HL-60 (cell line): ENCODE measurements at regions not wholly inside any gene's neighbourhood (a gene's known extent, or its start where the extent isn't known, plus 50 kb on each side); places are given as distances from the start of the nearest gene placed in this dataset.

ENCODE experiments used
- SPI1 ChIP-seq: IDR thresholded peaks from 2 replicates; pipeline ENCODE4 v1.6.1; 2012; ENCODE audit warnings: low read depth, mild to moderate bottlenecking, borderline replicate concordance
- TF ChIP-seq, protein P1 (sequence below): IDR thresholded peaks from one replicate; pipeline ENCODE4 v1.5.1; 2011; ENCODE audit warnings: low read length, control low read depth, inconsistent platforms; ENCODE audit not compliant: insufficient read depth
- TF ChIP-seq, protein P2 (sequence below): IDR thresholded peaks from 2 replicates; pipeline ENCODE4 v1.6.1; 2012; ENCODE audit warnings: low read depth; ENCODE audit not compliant: insufficient replicate concordance

DNA sequence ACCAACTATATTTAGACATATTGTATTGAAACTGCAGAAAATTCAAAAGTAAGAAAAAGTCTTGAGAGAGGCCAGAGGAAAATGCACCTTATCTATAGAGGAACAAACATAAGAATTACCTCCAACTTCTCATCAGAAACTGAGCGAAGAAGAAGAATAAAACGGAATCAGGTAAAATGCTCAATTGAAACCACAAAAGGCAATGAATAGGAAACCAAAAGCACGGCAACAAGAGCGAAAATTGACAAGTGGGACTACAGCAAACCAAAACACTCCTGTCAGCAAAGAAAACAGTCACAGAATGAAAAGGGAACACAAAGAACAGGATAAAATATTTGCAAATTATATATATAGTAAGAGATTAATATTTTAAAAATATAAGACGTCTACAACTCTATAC is 61.9 kb upstream of the PARP11 start:
- TF ChIP-seq, protein P1, sequence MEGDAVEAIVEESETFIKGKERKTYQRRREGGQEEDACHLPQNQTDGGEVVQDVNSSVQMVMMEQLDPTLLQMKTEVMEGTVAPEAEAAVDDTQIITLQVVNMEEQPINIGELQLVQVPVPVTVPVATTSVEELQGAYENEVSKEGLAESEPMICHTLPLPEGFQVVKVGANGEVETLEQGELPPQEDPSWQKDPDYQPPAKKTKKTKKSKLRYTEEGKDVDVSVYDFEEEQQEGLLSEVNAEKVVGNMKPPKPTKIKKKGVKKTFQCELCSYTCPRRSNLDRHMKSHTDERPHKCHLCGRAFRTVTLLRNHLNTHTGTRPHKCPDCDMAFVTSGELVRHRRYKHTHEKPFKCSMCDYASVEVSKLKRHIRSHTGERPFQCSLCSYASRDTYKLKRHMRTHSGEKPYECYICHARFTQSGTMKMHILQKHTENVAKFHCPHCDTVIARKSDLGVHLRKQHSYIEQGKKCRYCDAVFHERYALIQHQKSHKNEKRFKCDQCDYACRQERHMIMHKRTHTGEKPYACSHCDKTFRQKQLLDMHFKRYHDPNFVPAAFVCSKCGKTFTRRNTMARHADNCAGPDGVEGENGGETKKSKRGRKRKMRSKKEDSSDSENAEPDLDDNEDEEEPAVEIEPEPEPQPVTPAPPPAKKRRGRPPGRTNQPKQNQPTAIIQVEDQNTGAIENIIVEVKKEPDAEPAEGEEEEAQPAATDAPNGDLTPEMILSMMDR: no peak
- TF ChIP-seq, protein P2, sequence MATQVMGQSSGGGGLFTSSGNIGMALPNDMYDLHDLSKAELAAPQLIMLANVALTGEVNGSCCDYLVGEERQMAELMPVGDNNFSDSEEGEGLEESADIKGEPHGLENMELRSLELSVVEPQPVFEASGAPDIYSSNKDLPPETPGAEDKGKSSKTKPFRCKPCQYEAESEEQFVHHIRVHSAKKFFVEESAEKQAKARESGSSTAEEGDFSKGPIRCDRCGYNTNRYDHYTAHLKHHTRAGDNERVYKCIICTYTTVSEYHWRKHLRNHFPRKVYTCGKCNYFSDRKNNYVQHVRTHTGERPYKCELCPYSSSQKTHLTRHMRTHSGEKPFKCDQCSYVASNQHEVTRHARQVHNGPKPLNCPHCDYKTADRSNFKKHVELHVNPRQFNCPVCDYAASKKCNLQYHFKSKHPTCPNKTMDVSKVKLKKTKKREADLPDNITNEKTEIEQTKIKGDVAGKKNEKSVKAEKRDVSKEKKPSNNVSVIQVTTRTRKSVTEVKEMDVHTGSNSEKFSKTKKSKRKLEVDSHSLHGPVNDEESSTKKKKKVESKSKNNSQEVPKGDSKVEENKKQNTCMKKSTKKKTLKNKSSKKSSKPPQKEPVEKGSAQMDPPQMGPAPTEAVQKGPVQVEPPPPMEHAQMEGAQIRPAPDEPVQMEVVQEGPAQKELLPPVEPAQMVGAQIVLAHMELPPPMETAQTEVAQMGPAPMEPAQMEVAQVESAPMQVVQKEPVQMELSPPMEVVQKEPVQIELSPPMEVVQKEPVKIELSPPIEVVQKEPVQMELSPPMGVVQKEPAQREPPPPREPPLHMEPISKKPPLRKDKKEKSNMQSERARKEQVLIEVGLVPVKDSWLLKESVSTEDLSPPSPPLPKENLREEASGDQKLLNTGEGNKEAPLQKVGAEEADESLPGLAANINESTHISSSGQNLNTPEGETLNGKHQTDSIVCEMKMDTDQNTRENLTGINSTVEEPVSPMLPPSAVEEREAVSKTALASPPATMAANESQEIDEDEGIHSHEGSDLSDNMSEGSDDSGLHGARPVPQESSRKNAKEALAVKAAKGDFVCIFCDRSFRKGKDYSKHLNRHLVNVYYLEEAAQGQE: no peak
- TF ChIP-seq SPI1: no peak
